GM12875 (cell line): ENCODE measurements at regions not wholly inside any gene's neighbourhood (a gene's known extent, or its start where the extent isn't known, plus 50 kb on each side); places are given as distances from the start of the nearest gene placed in this dataset.

Experiments used
- H3K4me3 ChIP-seq: one replicate; pipeline ENCODE4 v1.5.1; 2011; ENCODE audit warnings: low read depth, low read length, control low read depth
- CTCF ChIP-seq: IDR thresholded peaks from 2 replicates; pipeline ENCODE4 v1.5.1; 2011; ENCODE audit warnings: low read depth, mild to moderate bottlenecking, control low read depth, inconsistent platforms, low read length, moderate library complexity, borderline replicate concordance; ENCODE audit not compliant: insufficient read depth

- TF ChIP-seq CTCF: no peak
- no peak overlapping the region for H3K4me3 ChIP-seq
These were observed 637.2 kb upstream of the MIR17HG start for GRCh38 chr13:90710164-90710759.

- no peak for TF ChIP-seq CTCF
- H3K4me3 ChIP-seq: no peak overlapping the region
These were observed 633.9 kb upstream of the MIR17HG start for GRCh38 chr13:90713441-90714133.

GRCh38 chr13:90715485-90715884, 632.0 kb upstream of the MIR17HG start:
- no peak for TF ChIP-seq CTCF
- H3K4me3 ChIP-seq: no peak overlapping the region

GRCh38 chr13:90717451-90717936, 630.0 kb upstream of the MIR17HG start:
- H3K4me3 ChIP-seq: no peak overlapping the region
- TF ChIP-seq CTCF: no peak

- TF ChIP-seq CTCF: no peak
- H3K4me3 ChIP-seq: no peak overlapping the region
These were observed 628.0 kb upstream of the MIR17HG start for GRCh38 chr13:90719461-90719860.

- no peak overlapping the region for H3K4me3 ChIP-seq
- no peak for TF ChIP-seq CTCF
These were observed 625.5 kb upstream of the MIR17HG start for GRCh38 chr13:90721937-90722336.

GRCh38 chr13:90723381-90723780, 624.1 kb upstream of the MIR17HG start:
- no peak for TF ChIP-seq CTCF
- no peak overlapping the region for H3K4me3 ChIP-seq
